C4-2B (cell line): ENCODE measurements at regions not wholly inside any gene's neighbourhood (a gene's known extent, or its start where the extent isn't known, plus 50 kb on each side); places are given as distances from the start of the nearest gene placed in this dataset.

Experiments used
- CTCF ChIP-seq: fragments of 450-650 bp; conservative IDR thresholded peaks from 2 replicates; pipeline ENCODE4 v1.5.1; 2017; ENCODE audit warnings: mild to moderate bottlenecking
- ZFX ChIP-seq: fragments of 450-650 bp; IDR thresholded peaks from 2 replicates; pipeline ENCODE4 v1.6.1; 2017

GRCh38 chr3:189092547-189092946 is 79.2 kb upstream of the TPRG1 start:
- TF ChIP-seq CTCF (no peak), ZFX (no peak)
